ENCODE measurements at regions not wholly inside any gene's neighbourhood (a gene's known extent, or its start where the extent isn't known, plus 50 kb on each side); places are given as distances from the start of the nearest gene placed in this dataset.
"Not testable (repeated sequence)": the region's sequence is repeated elsewhere in the genome, so short reads cannot be mapped to it uniquely, and the experiment has no call there.

- H3K4me1 ChIP-seq (ENCODE audit: insufficient read depth, low read length); H3K56ac ChIP-seq (ENCODE audit: insufficient read length, low read depth, low read length); H3K4me3 Mint-ChIP-seq; H2BK12ac ChIP-seq (ENCODE audit: insufficient read length, low read depth, low read length); H3K4me1 Mint-ChIP-seq; H3K79me2 ChIP-seq (ENCODE audit: insufficient read depth, low read length); H3K27me3 Mint-ChIP-seq (ENCODE audit: low read depth); H4K20me1 ChIP-seq (ENCODE audit: control insufficient read depth, insufficient read depth, insufficient read length); H3K4ac ChIP-seq (ENCODE audit: low read depth, low read length); H3K36me3 Mint-ChIP-seq (ENCODE audit: insufficient read depth in 1 of 3, low read depth in 3 of 3); H4K5ac ChIP-seq (ENCODE audit: insufficient read length, low read depth, low read length); H3T11ph ChIP-seq (ENCODE audit: low read length); H2BK5ac ChIP-seq (ENCODE audit: insufficient read length, low read length); DNase-seq; H3K9me3 ChIP-seq (ENCODE audit: control insufficient read depth, low read depth, low read length); H3K4me2 ChIP-seq (ENCODE audit: insufficient read depth, insufficient read length, low read length); H3K23ac ChIP-seq (ENCODE audit: insufficient read length, low read depth, low read length); H2BK15ac ChIP-seq (ENCODE audit: low read depth, low read length); H3K9me3 Mint-ChIP-seq; H3K18ac ChIP-seq (ENCODE audit: insufficient read length, low read depth, low read length); H3K14ac ChIP-seq (ENCODE audit: insufficient read depth, low read length); H2AK5ac ChIP-seq (ENCODE audit: insufficient read length, low read length); H3K27ac ChIP-seq (ENCODE audit: insufficient read length, low read depth, low read length); H3K9ac ChIP-seq (ENCODE audit: extremely low read depth, insufficient read length, low read length); H2BK120ac ChIP-seq (ENCODE audit: low read depth, low read length, poor library complexity, severe bottlenecking); H3K27me3 ChIP-seq (ENCODE audit: insufficient read depth, low read length); H2BK20ac ChIP-seq (ENCODE audit: low read depth, low read length, poor library complexity, severe bottlenecking); H4K8ac ChIP-seq (replicated peaks; ENCODE audit: insufficient read length, low read depth, low read length); H2AFZ ChIP-seq (ENCODE audit: low read length); H3K79me1 ChIP-seq (ENCODE audit: insufficient read depth, low read depth, low read length, poor library complexity, severe bottlenecking); H3K23me2 ChIP-seq (ENCODE audit: insufficient read length, low read depth, low read length, poor library complexity, severe bottlenecking); H4K91ac ChIP-seq (ENCODE audit: insufficient read length, low read depth, low read length); H3K27ac Mint-ChIP-seq: not testable (repeated sequence)
- WGBS (ENCODE audit: extremely low coverage, insufficient read length, low lambda C conversion rate) = no CpG with 5 or more reads among the region's 20 CpGs
These were observed 114.4 kb upstream of the ZNF469 start for GRCh38 chr16:88268186-88268970.

DNA sequence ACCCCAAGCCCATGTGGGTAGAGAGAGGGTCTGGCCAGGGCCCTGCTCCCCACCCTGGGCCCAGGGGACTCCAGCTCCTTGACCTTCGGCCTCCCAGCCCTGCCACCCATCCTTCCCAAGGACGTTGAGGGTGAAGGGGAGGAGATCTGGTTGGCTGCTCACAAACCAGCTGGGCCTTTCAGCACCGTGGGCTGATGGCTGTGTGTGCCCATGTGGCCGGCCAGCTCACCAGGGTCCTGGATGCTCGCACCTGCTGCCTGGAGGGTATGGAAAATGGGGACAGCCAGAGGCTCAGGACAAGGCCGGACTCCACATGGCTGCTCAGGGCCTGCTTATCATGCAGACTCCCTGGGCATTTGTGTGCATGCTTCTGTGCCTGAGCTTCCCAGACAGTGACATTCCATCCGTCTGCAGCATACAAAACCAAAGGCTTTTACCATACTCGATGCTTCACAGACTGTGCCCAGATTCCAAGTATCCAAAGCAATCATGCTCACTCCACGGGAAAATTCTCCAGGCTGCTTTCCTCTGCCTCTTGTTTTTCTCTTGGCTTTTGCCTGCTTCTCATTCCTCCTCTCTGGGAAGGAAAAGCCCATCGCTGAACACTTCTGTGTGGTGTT is 112.5 kb upstream of the ZNF469 start:
- H2AFZ ChIP-seq (ENCODE audit: low read length); H3T11ph ChIP-seq (ENCODE audit: low read length); H3K27me3 Mint-ChIP-seq (ENCODE audit: low read depth); H3K23me2 ChIP-seq (ENCODE audit: insufficient read length, low read depth, low read length, poor library complexity, severe bottlenecking); H4K8ac ChIP-seq (replicated peaks; ENCODE audit: insufficient read length, low read depth, low read length); H3K4me1 ChIP-seq (ENCODE audit: insufficient read depth, low read length); H3K14ac ChIP-seq (ENCODE audit: insufficient read depth, low read length); H4K5ac ChIP-seq (ENCODE audit: insufficient read length, low read depth, low read length); H3K9me3 ChIP-seq (ENCODE audit: control insufficient read depth, low read depth, low read length); H3K18ac ChIP-seq (ENCODE audit: insufficient read length, low read depth, low read length); H3K23ac ChIP-seq (ENCODE audit: insufficient read length, low read depth, low read length); H3K9ac ChIP-seq (ENCODE audit: extremely low read depth, insufficient read length, low read length); H2AK5ac ChIP-seq (ENCODE audit: insufficient read length, low read length); H3K27ac ChIP-seq (ENCODE audit: insufficient read length, low read depth, low read length); H3K4me2 ChIP-seq (ENCODE audit: insufficient read depth, insufficient read length, low read length); H4K20me1 ChIP-seq (ENCODE audit: control insufficient read depth, insufficient read depth, insufficient read length); H3K79me2 ChIP-seq (ENCODE audit: insufficient read depth, low read length); H3K4me3 Mint-ChIP-seq; H3K27ac Mint-ChIP-seq; H2BK15ac ChIP-seq (ENCODE audit: low read depth, low read length); H3K9me3 Mint-ChIP-seq; H2BK12ac ChIP-seq (ENCODE audit: insufficient read length, low read depth, low read length); H2BK20ac ChIP-seq (ENCODE audit: low read depth, low read length, poor library complexity, severe bottlenecking); H3K4me1 Mint-ChIP-seq; H3K79me1 ChIP-seq (ENCODE audit: insufficient read depth, low read depth, low read length, poor library complexity, severe bottlenecking); H4K91ac ChIP-seq (ENCODE audit: insufficient read length, low read depth, low read length); H2BK120ac ChIP-seq (ENCODE audit: low read depth, low read length, poor library complexity, severe bottlenecking); H3K4ac ChIP-seq (ENCODE audit: low read depth, low read length); H3K56ac ChIP-seq (ENCODE audit: insufficient read length, low read depth, low read length); H3K27me3 ChIP-seq (ENCODE audit: insufficient read depth, low read length); H3K36me3 Mint-ChIP-seq (ENCODE audit: insufficient read depth in 1 of 3, low read depth in 3 of 3); DNase-seq; H2BK5ac ChIP-seq (ENCODE audit: insufficient read length, low read length): not testable (repeated sequence)
- WGBS (ENCODE audit: extremely low coverage, insufficient read length, low lambda C conversion rate) = no CpG with 5 or more reads among the region's 10 CpGs

Measured in H9 (cell line).